IPS-20b (cell line): ENCODE measurements at regions not wholly inside any gene's neighbourhood (a gene's known extent, or its start where the extent isn't known, plus 50 kb on each side); places are given as distances from the start of the nearest gene placed in this dataset.
A peak's percentile ranks its signal among the peaks of the same experiment; 100 is the strongest.

ENCODE experiments used
- H3K27ac ChIP-seq: one replicate; pipeline ENCODE4 v1.5.1; 2013; ENCODE audit warnings: low read length
- H3K27me3 ChIP-seq: 2 replicates; pipeline ENCODE4 v1.6.1; 2013; ENCODE audit warnings: mild to moderate bottlenecking, low read length, inconsistent platforms; ENCODE audit not compliant: insufficient read depth
- H3K36me3 ChIP-seq: 2 replicates; pipeline ENCODE4 v1.6.1; 2013; ENCODE audit warnings: low read depth, mild to moderate bottlenecking, inconsistent platforms, low read length, moderate library complexity; ENCODE audit not compliant: insufficient read depth
- H3K4me1 ChIP-seq: 2 replicates; pipeline ENCODE4 v1.6.1; 2013; ENCODE audit warnings: mild to moderate bottlenecking, control low read depth, inconsistent platforms, low read length, moderate library complexity; ENCODE audit not compliant: insufficient read depth
- H3K4me3 ChIP-seq: 2 replicates; pipeline ENCODE4 v1.5.1; 2013; ENCODE audit warnings: mild to moderate bottlenecking, low read length, inconsistent platforms
- H3K9ac ChIP-seq: 2 replicates; pipeline ENCODE4 v1.6.1; 2013; ENCODE audit warnings: low read depth, mild to moderate bottlenecking, inconsistent platforms, low read length, moderate library complexity
- H3K9me3 ChIP-seq: 2 replicates; pipeline ENCODE4 v1.6.1; 2013; ENCODE audit warnings: mild to moderate bottlenecking, low read depth, low read length, inconsistent platforms; ENCODE audit not compliant: insufficient read depth

DNA sequence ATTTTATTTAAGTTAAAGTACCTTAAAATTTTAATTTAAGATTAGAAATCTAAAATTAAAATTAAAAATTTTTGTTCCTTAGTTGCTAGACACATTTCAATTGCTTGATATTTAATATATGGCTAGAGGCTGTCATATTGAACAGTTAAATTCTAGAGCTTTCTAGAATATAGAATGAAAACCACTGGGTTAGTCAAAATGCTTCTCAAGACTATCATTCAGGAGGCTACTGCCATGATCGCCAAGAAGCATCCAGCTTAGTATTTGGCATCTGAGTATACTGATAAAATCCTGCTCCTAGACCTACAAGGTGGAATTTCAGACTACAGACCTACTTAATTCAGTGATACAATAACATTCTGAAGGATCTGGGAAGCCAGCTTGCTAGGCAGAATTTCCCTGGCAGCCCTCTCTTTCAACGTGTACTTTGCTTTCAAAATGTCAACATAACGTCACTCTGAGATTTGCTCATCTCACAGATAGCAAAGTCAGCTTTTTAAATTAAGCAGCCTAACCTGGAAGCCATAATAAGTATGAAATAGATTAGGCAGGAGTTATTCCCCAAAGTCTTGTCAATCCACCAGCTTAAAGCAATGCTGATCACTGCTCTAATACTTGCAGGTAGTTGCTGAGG lies 525.8 kb downstream of the FSCB start:
- no peak overlapping the region for H3K27ac ChIP-seq
- no peak overlapping the region for H3K4me3 ChIP-seq
- H3K36me3 ChIP-seq, result no peaks in the 10 kb centered on the region
- no peak overlapping the region for H3K9ac ChIP-seq
- no peaks in the 10 kb centered on the region for H3K27me3 ChIP-seq
- no peaks in the 10 kb centered on the region for H3K4me1 ChIP-seq
- no peaks in the 10 kb centered on the region; the same call in 1 of the 2 replicates for H3K9me3 ChIP-seq

DNA sequence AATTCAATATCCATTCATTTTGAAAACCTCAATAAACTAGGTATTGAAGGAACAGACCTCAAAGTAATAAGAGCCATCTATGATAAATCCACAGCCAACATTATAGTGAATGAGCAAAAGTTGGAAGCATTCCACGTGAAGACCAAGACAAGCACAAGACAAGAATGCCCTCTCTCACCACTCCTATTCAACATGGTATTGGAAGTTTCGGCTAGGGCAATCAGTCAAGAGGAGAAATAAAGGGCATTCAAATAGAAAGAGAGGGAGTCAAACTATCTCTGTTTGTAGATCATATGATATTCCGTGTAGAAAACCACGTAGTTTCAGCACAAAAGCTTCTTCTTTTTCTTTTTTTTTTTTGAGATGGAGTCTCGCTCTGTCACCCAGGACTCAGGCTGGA lies 550.3 kb downstream of the FSCB start:
- Histone ChIP-seq H3K4me3 (no peak overlapping the region), H3K36me3 (no peaks in the 10 kb centered on the region), H3K9ac (no peak overlapping the region), H3K9me3 (no peaks in the 10 kb centered on the region), H3K4me1 (no peaks in the 10 kb centered on the region), H3K27ac (no peak overlapping the region), H3K27me3 (no peaks in the 10 kb centered on the region)

DNA sequence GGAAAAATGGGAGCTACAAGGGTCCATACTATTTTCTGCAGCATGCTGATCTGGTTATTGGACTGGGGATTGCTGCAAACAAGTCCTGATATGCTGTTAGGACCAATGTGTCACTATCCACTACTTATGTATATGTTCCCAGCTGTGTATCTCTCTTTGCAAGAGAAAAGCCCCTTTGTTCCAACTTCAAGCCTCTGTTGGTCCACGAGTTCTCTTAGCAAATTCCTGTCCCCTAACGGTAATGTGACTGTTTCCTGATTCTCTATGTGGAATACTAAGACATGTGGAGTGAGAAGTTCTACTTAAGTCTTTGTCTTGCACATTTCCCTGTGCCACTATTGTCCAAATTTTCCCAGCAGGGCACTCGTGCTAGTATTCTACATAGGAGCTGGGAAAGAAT lies 557.7 kb downstream of the FSCB start:
- Histone ChIP-seq H3K9me3 (no peaks in the 10 kb centered on the region), H3K27me3 (no peaks in the 10 kb centered on the region), H3K4me1 (peaks cover 10% of the 10 kb centered on the region; the same call in 1 of the 2 replicates), H3K27ac (no peak overlapping the region), H3K36me3 (no peaks in the 10 kb centered on the region), H3K4me3 (peak overlapping the region; percentile 27; the same call in 1 of the 2 replicates), H3K9ac (no peak overlapping the region)

DNA sequence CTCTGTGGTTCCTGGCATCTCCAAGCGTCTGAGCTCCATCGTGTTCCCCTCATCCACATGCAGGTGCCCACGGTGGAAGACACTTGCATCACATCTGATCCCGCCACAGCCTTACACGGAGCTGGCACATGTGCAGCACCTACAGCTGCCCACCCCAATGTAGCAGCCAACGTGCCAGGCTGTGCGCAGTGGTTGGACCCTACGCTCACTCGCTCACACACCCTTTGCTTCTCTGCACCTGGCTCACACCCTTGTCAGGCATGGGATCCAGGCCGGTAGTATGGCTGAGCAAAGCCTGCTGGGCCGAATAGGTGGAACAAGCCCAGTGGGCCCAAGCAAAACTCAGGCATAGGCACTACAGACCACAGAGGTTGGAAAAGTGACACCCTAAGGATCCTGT lies 567.2 kb downstream of the FSCB start:
- Histone ChIP-seq H3K36me3 (no peaks in the 10 kb centered on the region), H3K4me1 (no peaks in the 10 kb centered on the region), H3K9me3 (peaks cover 7% of the 10 kb centered on the region; the same call in 1 of the 2 replicates), H3K27me3 (no peaks in the 10 kb centered on the region), H3K9ac (no peak overlapping the region), H3K4me3 (no peak overlapping the region), H3K27ac (no peak overlapping the region)

DNA sequence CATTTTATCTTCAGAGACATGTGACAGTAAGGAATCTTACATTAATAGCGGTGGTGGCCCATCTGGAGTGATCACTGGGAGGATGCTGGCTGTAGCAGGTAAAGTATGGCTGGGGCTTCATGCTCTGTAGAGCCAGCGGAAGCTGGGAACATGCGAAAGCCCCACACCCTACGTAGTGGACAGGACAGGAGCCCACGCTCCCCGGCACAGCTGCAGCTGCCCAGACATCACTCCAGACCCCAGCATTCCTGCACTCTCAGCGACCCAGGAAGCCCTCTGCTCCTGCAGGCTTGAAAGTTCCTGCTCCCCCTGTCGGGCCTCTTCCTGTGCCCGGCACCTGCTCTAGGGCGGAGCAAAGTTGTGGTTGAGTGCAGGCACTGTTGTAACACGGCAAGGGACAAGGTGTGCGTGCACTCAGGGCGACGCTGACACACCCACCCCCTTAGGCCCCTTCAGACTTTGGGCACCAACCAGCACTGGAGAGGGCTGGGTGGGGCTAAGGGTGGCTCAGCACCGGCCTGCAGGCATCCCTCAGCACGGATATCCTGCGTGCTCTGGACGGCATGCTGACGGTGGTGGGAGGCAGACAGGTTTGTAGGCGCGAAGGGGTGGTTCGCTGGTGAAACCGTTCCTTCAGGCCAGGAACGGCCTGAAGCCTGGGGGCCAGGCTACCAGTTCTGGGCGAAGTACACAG lies 568.3 kb downstream of the FSCB start:
- no peaks in the 10 kb centered on the region for H3K36me3 ChIP-seq
- H3K4me1 ChIP-seq, result no peaks in the 10 kb centered on the region
- no peak overlapping the region for H3K9ac ChIP-seq
- H3K27me3 ChIP-seq, result no peaks in the 10 kb centered on the region
- peaks cover 7% of the 10 kb centered on the region; the same call in 1 of the 2 replicates for H3K9me3 ChIP-seq
- H3K27ac ChIP-seq, result no peak overlapping the region
- H3K4me3 ChIP-seq, result no peak overlapping the region

DNA sequence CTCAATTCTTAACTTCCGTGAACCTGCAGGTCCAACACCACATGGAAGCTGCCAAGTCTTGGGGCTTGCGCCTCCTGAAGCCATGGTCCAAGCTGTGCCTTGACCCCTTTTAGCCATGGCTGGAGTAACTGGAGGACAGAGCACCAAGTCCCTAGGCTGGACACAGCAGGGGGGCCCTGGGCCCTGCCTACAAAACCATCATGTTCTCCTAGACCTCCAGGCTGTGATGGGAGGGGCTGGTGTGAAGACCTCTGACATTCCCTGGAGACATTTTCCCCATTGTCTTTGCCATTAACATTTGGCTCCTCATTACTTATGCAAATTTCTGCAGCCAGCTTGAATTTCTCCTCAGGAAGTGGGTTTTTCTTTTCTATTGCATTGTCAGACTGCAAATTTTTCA lies 570.1 kb downstream of the FSCB start:
- no peak overlapping the region for H3K27ac ChIP-seq
- no peaks in the 10 kb centered on the region for H3K27me3 ChIP-seq
- peaks cover 7% of the 10 kb centered on the region; the same call in 1 of the 2 replicates for H3K9me3 ChIP-seq
- H3K4me3 ChIP-seq, result no peak overlapping the region
- no peak overlapping the region for H3K9ac ChIP-seq
- H3K4me1 ChIP-seq, result no peaks in the 10 kb centered on the region
- H3K36me3 ChIP-seq, result no peaks in the 10 kb centered on the region

DNA sequence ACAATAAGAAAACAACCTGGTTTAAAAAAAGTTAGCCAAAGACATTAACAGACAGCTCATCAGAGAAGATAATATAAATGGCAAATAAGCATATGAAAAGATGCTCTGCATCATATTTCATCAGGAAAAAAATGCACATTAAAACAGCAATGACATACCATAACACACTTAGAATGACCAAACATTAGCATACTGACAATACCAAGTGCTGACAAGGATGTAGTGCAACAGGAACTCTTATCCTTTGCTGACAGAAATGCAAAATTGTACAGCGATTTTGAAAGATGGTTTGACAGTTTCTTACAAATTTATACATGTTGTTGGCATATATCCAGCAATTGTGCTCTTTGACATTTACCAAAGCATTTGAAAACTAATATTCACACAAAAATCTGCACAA lies 573.0 kb downstream of the FSCB start:
- H3K27ac ChIP-seq, result no peak overlapping the region
- H3K36me3 ChIP-seq, result no peaks in the 10 kb centered on the region
- H3K9me3 ChIP-seq, result peaks cover 7% of the 10 kb centered on the region; the same call in 1 of the 2 replicates
- no peak overlapping the region for H3K9ac ChIP-seq
- H3K4me1 ChIP-seq, result no peaks in the 10 kb centered on the region
- no peak overlapping the region for H3K4me3 ChIP-seq
- no peaks in the 10 kb centered on the region for H3K27me3 ChIP-seq

DNA sequence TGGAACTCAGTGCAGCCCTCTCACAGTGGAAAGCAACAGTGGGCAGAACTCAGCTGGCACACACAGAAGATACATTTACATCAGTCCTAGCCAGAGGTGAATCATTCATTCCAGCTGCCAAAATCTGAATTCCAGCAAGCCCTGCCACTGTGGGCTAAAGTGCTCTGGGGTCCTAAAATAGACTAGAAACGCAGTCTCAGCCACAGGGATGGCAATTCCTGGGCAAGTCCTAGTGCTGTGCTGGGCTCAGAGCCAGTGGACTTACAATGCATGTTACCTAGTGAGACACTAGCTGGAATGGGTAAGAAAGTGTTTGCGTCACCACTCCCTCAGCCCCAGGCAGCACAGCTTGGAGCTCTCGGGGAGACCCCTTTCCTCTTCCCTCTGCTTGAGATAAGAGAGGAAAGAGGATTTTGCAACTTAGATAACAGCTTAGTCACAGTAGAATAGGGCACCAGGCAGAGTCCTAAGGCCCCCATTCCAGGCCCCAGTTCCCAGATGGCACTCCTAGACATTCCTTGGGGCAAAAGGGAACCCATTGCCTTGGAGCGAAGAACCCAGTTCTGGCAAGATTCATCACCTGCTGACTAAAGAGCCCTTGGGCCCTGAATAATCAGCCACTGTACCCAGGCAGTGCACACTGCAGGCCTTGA lies 592.9 kb downstream of the FSCB start:
- no peaks in the 10 kb centered on the region for H3K4me1 ChIP-seq
- H3K4me3 ChIP-seq, result no peak overlapping the region
- no peaks in the 10 kb centered on the region for H3K36me3 ChIP-seq
- no peak overlapping the region for H3K9ac ChIP-seq
- H3K27me3 ChIP-seq, result no peaks in the 10 kb centered on the region
- no peak overlapping the region for H3K27ac ChIP-seq
- no peaks in the 10 kb centered on the region for H3K9me3 ChIP-seq

DNA sequence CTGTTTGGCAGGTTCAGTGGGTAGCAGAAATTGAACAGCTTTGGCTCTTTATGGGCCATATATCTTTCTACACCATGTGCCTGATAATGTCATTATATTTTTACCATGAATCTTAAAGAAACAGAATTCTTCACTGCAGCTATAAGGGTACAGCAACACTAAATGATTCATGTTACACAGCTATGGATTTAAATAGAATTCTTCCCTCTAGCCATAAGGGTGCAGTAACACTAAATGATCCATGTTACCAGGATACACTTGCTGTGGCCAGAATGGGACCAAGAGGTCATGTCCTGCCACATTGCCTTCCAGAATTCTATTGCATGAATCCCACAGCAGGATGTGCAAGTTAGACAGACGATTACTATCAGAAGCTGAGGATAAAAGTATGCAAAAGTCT lies 603.9 kb downstream of the FSCB start:
- Histone ChIP-seq H3K27me3 (no peaks in the 10 kb centered on the region), H3K27ac (no peak overlapping the region), H3K4me1 (peaks cover 5% of the 10 kb centered on the region; the same call in 1 of the 2 replicates), H3K4me3 (no peak overlapping the region), H3K9me3 (no peaks in the 10 kb centered on the region), H3K9ac (no peak overlapping the region), H3K36me3 (no peaks in the 10 kb centered on the region)

DNA sequence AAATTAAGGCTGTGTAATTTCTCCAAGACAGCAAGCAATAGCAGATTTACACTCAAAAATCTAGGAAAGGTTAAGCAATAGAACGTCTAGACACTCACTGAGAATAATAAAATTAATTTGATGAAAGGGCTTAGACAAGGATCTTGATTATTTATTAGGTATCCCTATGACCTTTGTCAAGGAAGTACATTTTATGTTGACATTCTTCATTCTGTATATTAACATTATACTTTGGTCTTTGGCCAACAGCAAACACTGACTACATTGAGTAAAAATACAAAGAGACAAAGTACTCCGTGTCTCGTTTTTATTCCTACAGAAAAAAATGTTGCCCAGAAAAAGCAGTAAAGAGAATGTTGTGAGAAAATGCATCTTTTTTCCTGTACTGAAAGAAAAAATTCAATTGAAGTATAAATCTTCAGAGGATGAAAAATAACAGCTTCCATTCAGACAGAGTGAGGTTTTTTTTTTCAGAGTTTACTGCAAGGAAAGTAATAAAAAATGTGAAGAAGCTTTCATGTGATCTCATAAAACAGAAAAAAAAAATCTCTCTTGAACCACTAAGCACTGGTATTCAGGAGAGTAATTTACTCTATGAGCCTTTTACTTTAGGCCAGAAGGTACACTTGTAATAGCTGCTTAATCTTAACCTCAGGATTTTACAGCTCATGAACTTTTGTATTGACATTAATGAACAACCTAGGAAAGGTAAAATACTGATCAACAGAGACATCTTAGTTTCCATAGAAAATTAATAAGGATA lies 605.0 kb downstream of the FSCB start:
- no peak overlapping the region for H3K27ac ChIP-seq
- no peak overlapping the region for H3K4me3 ChIP-seq
- H3K27me3 ChIP-seq, result no peaks in the 10 kb centered on the region
- no peak overlapping the region for H3K9ac ChIP-seq
- no peaks in the 10 kb centered on the region for H3K36me3 ChIP-seq
- peaks cover 5% of the 10 kb centered on the region; the same call in 1 of the 2 replicates for H3K4me1 ChIP-seq
- no peaks in the 10 kb centered on the region for H3K9me3 ChIP-seq

DNA sequence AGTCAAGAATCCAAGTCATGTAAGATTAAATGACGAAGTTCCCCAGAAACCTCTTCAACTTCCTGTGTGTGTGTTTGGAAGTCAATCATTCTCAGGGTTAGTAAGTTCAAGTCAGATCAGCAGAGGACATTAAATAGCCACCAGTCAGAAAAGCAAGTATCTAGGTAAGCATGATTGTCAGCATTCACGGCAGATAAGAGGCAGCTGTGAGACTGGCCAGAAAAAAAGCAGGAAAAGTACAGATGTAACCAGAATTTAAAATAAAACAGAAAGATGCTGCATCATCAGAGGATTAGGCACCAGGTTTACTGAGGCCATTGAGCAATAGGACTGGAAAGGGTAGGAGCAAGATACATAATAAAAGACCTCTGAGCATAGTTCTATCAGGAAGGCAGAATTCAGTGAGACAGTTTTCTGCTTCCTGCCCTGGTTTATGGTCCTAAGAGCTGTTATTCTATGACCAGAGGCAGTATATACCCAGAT lies 606.9 kb downstream of the FSCB start:
- Histone ChIP-seq H3K27ac (no peak overlapping the region), H3K4me1 (peaks cover 5% of the 10 kb centered on the region), H3K9me3 (no peaks in the 10 kb centered on the region), H3K4me3 (no peak overlapping the region), H3K36me3 (no peaks in the 10 kb centered on the region), H3K27me3 (no peaks in the 10 kb centered on the region), H3K9ac (peak overlapping the region; percentile 40; the same call in 1 of the 2 replicates)
